ENCODE measurements at regions not wholly inside any gene's neighbourhood (a gene's known extent, or its start where the extent isn't known, plus 50 kb on each side); places are given as distances from the start of the nearest gene placed in this dataset.

DNA sequence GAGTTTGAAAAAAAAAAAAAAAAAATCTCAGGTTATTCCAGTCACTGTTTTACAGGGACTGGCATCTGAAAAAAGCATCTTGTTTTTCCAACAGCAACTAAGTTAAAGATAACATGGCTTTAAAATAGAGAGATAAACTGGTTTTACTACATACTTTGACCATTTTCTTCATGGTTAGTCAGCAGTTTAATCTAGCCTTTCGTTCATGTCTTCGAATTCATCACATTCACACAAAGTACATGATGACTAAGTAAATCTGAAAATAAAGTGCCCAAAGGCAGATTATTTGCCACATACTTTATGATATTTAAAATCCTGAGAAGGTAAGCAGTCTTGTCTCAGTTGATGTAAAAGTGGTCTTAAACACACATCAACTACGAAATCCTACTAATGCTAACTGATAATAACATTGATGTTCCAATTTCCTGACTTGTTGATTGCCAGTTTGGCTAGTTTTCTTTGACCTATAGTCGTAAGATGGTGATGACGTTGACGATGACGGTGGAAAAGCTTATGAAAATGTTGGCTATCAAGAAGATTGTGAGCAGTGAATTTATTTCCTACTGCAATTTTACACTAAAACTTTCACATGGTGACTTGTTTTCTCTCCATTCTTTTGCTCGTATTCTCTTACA lies 540.5 kb upstream of the BOD1L1 start:
- TF ChIP-seq, protein P1, sequence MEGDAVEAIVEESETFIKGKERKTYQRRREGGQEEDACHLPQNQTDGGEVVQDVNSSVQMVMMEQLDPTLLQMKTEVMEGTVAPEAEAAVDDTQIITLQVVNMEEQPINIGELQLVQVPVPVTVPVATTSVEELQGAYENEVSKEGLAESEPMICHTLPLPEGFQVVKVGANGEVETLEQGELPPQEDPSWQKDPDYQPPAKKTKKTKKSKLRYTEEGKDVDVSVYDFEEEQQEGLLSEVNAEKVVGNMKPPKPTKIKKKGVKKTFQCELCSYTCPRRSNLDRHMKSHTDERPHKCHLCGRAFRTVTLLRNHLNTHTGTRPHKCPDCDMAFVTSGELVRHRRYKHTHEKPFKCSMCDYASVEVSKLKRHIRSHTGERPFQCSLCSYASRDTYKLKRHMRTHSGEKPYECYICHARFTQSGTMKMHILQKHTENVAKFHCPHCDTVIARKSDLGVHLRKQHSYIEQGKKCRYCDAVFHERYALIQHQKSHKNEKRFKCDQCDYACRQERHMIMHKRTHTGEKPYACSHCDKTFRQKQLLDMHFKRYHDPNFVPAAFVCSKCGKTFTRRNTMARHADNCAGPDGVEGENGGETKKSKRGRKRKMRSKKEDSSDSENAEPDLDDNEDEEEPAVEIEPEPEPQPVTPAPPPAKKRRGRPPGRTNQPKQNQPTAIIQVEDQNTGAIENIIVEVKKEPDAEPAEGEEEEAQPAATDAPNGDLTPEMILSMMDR (IDR thresholded peaks at IDR 0.05): no peak
- TF ChIP-seq ELF1 (IDR thresholded peaks at IDR 0.05) (no peak), FOXM1 (IDR thresholded peaks at IDR 0.05; ENCODE audit: low read depth) (no peak), EZH2phosphoT487 (IDR thresholded peaks at IDR 0.05; ENCODE audit: borderline replicate concordance, low read depth) (no peak)

All from SK-N-SH (cell line).